ENCODE measurements at regions not wholly inside any gene's neighbourhood (a gene's known extent, or its start where the extent isn't known, plus 50 kb on each side); places are given as distances from the start of the nearest gene placed in this dataset.

DNA sequence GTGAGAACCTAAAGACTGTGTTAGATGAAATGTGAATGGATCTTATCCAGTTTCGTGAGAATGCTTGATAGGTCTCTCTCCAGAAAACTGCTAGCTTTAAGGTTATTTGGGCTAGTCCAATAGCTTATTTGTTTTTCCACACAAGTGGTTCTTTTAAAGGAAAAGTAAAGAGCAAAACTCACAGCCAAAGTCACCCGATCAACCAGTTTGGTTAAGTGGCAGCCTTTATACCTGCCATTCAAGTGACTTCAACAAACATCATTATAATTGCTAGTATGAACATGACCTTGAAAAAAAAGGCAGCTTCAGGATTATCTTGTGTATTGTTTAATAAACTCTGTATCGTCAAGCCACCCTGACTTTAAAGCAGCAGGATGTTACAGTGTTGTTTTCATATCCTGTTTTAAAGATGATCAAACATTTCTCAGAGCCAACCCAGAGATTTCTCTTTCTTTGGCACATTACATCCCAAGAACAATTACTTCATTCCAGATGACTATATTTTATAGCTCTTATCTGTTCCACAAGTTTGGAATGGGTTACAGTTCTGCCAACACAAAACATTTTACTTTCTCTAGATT is 253.4 kb downstream of the EPHA7 start:
- TF ChIP-seq, protein P1, sequence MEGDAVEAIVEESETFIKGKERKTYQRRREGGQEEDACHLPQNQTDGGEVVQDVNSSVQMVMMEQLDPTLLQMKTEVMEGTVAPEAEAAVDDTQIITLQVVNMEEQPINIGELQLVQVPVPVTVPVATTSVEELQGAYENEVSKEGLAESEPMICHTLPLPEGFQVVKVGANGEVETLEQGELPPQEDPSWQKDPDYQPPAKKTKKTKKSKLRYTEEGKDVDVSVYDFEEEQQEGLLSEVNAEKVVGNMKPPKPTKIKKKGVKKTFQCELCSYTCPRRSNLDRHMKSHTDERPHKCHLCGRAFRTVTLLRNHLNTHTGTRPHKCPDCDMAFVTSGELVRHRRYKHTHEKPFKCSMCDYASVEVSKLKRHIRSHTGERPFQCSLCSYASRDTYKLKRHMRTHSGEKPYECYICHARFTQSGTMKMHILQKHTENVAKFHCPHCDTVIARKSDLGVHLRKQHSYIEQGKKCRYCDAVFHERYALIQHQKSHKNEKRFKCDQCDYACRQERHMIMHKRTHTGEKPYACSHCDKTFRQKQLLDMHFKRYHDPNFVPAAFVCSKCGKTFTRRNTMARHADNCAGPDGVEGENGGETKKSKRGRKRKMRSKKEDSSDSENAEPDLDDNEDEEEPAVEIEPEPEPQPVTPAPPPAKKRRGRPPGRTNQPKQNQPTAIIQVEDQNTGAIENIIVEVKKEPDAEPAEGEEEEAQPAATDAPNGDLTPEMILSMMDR (IDR thresholded peaks at IDR 0.05), result no peak
- Histone ChIP-seq H3K27ac (no peak overlapping the region), H3K36me3 (ENCODE audit: insufficient read depth in 1 of 2, low read depth in 1 of 2) (no peaks in the 10 kb centered on the region), H3K27me3 (ENCODE audit: insufficient read depth in 3 of 3, low read length in 2 of 3) (no peaks in the 10 kb centered on the region), H3K9me3 (no peaks in the 10 kb centered on the region), H3K4me1 (no peaks in the 10 kb centered on the region), H3K4me3 (no peak overlapping the region)
- intact Hi-C loops (cut with DNase I), result no loop called here
- ATAC-seq (no peak), DNase-seq (no peak)
- WGBS, 3 donors, result 70 to 75% (median 74%) methylated on average over 3 of the region's 3 CpGs

DNA sequence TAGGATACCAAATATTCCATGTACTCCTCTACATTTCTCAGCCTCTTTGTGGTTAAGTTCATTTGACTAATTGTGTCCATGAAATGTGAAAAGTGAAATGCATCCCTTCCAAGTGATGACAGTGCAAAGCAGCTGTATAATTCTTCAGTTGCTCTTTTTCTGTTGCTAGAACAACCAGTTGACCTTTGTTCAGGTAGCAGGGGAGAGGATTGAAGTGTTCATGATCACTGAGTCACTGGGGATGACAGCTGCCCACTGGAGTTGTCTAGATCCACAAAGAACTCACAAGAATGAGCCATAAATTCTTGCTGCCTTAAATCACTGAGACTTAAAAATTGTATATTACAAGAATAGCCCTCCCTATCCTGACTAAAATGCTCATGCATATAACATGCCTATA is 254.6 kb downstream of the EPHA7 start:
- no peak for ATAC-seq
- no peaks in the 10 kb centered on the region for H3K9me3 ChIP-seq
- H3K36me3 ChIP-seq (ENCODE audit: insufficient read depth in 1 of 2, low read depth in 1 of 2), result no peaks in the 10 kb centered on the region
- no peak overlapping the region for H3K4me3 ChIP-seq
- H3K27ac ChIP-seq, result no peak overlapping the region
- no peak for DNase-seq
- intact Hi-C loops (cut with DNase I), result no loop called here
- H3K4me1 ChIP-seq, result no peaks in the 10 kb centered on the region
- no peaks in the 10 kb centered on the region for H3K27me3 ChIP-seq (ENCODE audit: insufficient read depth in 3 of 3, low read length in 2 of 3)
- TF ChIP-seq, protein P1 (IDR thresholded peaks at IDR 0.05), result no peak

DNA sequence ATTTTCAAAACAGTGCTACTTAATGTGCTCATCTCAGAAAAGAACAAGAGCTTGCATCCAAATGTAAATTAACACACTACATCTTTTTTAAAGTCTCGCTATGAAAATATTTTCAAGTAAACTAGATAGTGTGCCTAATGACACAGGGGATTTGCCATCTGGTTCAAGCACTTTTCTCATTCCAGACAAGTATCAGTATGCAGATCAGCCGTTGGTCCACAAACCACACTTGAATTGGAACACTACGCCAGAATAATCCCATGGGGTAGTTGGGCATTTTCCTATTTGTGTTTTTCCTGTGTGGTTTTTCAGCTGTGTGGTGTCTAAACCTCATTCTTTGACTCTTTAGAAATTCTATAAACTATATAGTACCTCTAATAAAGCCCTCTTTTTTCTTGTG is 256.2 kb downstream of the EPHA7 start:
- intact Hi-C loops (cut with DNase I), result no loop called here

DNA sequence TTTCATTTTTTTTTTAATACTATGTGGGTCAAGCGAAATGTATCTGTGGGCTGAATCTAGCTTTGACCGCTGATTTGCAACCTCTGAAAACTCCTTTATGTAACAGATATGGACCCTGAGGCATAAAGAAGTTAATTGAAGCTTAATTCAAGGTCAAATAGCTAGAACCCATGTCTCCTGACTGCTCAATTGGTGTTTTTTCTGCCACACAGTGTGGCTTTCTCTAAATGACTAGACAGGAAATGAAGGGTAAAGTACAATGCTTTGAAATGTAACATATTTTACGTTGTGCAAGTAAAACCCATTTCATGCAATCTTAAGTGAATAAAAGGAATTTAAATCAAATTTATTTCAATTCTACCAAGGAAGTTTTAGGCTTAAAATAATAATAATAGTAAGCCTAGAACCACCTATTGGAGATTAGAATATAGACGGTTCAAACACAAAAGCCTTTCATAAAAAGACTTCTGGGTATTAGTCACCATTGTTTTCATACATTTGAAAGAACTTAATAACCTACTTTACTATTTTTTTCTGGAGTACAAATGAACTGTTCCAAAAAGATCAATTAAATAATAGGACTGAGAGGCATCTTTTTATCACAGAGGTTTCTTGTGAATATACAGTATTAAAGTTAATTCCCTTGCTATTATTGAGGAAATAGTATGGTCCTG is 279.8 kb downstream of the EPHA7 start:
- WGBS, 3 donors, result 46 to 50% (median 48%) methylated on average over 4 of the region's 4 CpGs
- Histone ChIP-seq H3K27me3 (ENCODE audit: insufficient read depth in 3 of 3, low read length in 2 of 3) (no peaks in the 10 kb centered on the region), H3K9me3 (no peaks in the 10 kb centered on the region), H3K36me3 (ENCODE audit: insufficient read depth in 1 of 2, low read depth in 1 of 2) (no peaks in the 10 kb centered on the region), H3K4me3 (no peak overlapping the region), H3K27ac (no peak overlapping the region), H3K4me1 (no peaks in the 10 kb centered on the region)
- DNase-seq, result no peak
- TF ChIP-seq, protein P1 (IDR thresholded peaks at IDR 0.05), result no peak
- intact Hi-C loops (cut with DNase I), result no loop called here
- ATAC-seq, result no peak

More for the DNA sequence above, 256.2 kb downstream of the EPHA7 start:
- Histone ChIP-seq H3K36me3 (ENCODE audit: insufficient read depth in 1 of 2, low read depth in 1 of 2) (no peaks in the 10 kb centered on the region), H3K9me3 (peaks cover 2% of the 10 kb centered on the region), H3K27me3 (ENCODE audit: insufficient read depth in 3 of 3, low read length in 2 of 3) (no peaks in the 10 kb centered on the region), H3K4me3 (no peak overlapping the region), H3K27ac (no peak overlapping the region), H3K4me1 (no peaks in the 10 kb centered on the region)
- DNase-seq (no peak), ATAC-seq (no peak)
- TF ChIP-seq, protein P1 (IDR thresholded peaks at IDR 0.05), result no peak
- WGBS, 3 donors, result 38 to 48% (median 41%) methylated on average over 3 of the region's 3 CpGs

DNA sequence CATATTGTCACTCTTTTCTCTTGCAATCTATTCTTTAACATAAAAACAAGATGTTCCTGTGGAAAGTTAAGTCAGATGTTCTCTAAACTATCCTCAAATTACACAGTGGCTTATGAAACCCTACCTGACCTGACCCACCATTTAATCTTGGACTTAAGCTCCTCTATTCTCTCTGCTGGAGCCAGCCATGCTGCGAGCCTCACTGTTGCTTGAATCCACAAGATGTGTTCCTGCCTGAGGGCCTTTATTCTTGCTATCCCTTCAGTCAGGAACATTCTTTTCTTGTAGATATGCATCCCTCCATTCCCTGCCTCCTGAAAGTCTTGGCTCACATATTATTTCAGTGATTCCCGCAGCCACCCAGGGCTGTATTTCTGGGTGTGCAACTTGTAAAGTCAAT is 283.2 kb downstream of the EPHA7 start:
- Histone ChIP-seq H3K9me3 (no peaks in the 10 kb centered on the region), H3K4me1 (no peaks in the 10 kb centered on the region), H3K27me3 (ENCODE audit: insufficient read depth in 3 of 3, low read length in 2 of 3) (peaks cover 0 to 4% (median 0%) of the 10 kb centered on the region in 3 donors), H3K36me3 (ENCODE audit: insufficient read depth in 1 of 2, low read depth in 1 of 2) (no peaks in the 10 kb centered on the region), H3K27ac (no peak overlapping the region), H3K4me3 (no peak overlapping the region)
- DNase-seq (no peak), ATAC-seq (no peak)
- intact Hi-C loops (cut with DNase I), result no loop called here
- TF ChIP-seq, protein P1 (IDR thresholded peaks at IDR 0.05), result no peak
- 62 to 67% (median 67%) methylated on average over 2 of the region's 2 CpGs for WGBS, 3 donors
